Activated CD4-positive, alpha-beta T cell treated with anti-CD3 and anti-CD28 coated beads, Interleukin-2, amount 50 U/mL, for 16 hours (primary cell): ENCODE measurements at regions not wholly inside any gene's neighbourhood (a gene's known extent, or its start where the extent isn't known, plus 50 kb on each side); places are given as distances from the start of the nearest gene placed in this dataset.

Experiments
- DNase-seq: peaks from one replicate; pipeline ENCODE4 v3.0.0-alpha.2; 2020

GRCh38 chr10:58971796-58972491, 204.5 kb upstream of the PHYHIPL start:
- no peak for DNase-seq

- no peak for DNase-seq
These were observed 203.7 kb upstream of the PHYHIPL start for GRCh38 chr10:58972576-58973234.

GRCh38 chr10:58973235-58973595, 203.2 kb upstream of the PHYHIPL start:
- no peak for DNase-seq

GRCh38 chr10:58976254-58976653, 200.2 kb upstream of the PHYHIPL start:
- no peak for DNase-seq

DNA sequence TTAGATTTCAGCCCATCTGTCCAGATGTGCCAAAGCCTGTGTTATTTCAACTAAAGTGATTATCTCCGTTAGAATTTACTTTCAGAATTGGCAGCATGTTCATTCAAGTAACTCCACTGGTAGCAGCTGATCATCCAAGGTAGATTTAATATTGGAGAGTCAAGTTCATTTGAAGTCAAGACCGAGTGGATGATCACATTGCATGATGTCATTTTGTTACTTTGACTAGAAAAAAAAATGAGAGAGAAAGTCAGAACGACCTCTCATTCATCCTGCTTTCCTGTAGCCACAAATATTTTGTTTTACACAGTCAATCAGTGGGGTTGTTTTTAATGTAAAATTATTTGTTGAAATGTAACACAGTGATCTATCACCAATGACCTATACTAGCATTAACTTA, 196.7 kb upstream of the PHYHIPL start:
- no peak for DNase-seq

GRCh38 chr10:58980826-58981415, 195.5 kb upstream of the PHYHIPL start:
- DNase-seq: no peak

DNA sequence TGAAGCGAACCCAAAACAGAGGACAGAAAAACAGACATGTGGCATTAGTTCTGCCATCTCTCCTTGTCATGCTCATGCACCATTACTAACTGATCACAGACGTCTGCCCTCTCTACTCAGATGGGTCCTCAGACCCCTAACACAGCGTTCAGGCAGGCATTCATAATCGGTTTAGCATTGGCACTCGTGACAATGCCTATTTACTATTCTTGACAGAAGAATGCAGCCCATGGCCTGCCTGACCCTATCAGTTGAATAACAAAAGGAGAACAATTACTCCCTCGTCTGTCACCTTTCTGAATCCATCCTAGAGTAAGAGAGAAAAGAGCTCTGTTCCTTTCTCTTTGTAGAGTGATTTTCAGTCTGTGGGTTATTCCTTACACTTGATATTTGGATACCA, 194.6 kb upstream of the PHYHIPL start:
- DNase-seq: no peak

GRCh38 chr10:58982470-58983239, 193.8 kb upstream of the PHYHIPL start:
- DNase-seq: no peak

DNA sequence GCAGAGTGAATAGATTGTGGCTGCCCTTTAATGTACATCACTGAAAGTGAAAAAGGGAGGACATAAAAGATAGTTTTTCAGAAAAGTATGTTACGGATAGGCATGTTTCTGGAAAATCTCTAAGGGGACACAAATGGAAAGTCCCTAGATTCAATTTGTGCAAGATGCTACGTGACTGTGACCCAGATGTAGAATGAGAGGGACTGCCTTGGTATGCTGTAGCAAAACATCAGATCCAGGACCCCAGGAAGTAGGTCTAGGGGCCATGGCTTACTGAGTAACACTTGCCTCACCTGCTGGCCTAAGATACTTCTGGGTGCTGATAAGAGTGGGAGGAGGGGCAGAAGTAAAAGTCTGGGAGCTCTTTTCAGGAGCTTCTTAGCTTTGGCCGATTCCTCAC, 191.2 kb upstream of the PHYHIPL start:
- no peak for DNase-seq

- no peak for DNase-seq
These were observed 186.9 kb upstream of the PHYHIPL start for GRCh38 chr10:58989486-58990039.

DNA sequence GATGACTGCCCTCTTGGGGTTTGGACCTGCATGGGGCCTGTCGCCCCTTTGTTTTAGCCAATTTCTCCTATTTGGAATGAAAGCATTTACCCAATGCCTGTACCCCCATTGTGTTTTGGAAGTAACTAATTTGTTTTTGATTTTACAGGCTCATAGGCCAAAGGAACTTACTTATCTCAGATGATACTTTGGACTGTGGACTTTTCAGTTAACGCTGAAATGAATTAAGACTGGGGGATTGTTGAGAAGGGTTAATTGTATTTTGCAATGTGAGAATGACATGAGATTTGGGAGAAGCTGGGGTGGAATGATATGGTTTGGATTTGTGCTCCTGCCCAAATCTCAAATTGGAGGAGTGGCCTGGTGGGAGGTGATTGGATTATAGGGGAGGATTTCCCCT, 185.8 kb upstream of the PHYHIPL start:
- DNase-seq: no peak

GRCh38 chr10:58991856-58992255, 184.6 kb upstream of the PHYHIPL start:
- no peak for DNase-seq

- no peak for DNase-seq
These were observed 183.5 kb upstream of the PHYHIPL start for GRCh38 chr10:58992830-58993460.

- no peak for DNase-seq
These were observed 182.8 kb upstream of the PHYHIPL start for GRCh38 chr10:58993480-58994221.

DNA sequence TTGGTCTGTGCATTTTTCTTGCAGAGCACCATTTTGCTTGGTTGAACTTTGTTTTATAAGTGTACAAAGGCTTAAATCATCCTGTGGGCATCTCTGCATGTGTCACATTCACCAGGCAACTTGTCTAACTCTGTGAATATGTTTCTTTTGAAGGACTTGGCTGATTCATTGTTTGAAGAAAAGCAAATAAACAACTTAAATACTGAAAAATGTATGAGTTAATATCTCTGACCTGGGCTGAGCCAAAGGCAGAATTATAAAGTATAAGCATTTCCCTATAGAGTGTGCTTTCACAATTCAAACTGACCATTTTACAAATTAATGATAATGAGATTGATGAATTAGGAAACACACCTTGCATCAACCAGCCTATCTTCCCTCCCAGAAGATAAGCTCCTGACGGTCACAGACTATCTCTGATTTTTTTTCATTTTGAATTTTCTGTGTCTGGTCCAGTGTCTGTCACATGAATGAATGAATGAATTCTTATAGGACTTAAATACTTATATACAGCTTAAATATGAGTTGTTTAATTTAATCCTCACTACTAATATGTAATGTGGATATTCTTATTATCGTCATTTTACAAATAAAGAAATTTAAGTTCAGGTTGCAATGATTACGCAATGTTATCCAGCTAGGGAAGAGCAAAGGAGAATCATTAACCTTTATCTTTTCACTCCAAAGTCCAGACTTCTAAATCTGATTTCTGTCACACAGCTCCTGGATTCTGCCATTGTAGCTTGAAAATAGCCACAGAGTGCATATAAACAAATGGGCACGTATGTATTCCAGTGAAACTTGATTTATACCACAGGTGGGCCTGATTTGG, 182.0 kb upstream of the PHYHIPL start:
- DNase-seq: no peak

GRCh38 chr10:58995058-58995596, 181.3 kb upstream of the PHYHIPL start:
- DNase-seq: no peak

- DNase-seq: no peak
These were observed 180.4 kb upstream of the PHYHIPL start for GRCh38 chr10:58996063-58996462.

DNA sequence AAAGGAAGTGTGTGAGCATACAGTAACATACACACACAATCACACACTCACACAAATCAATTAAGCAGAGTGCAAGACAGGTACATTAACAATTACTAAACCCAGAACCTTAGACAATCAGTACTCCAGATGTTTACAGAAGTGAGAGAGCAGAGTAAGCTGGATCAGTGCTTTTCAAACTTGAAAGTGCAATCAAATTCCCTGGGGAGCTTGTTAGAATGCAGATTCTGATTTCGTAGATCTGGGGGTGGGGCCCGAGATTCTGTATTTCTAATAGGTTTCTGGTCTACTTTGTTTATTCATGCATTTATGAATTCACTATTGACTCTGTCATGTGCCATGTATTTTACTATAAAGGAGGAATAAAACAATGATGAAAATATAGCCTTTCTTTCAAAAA, 179.6 kb upstream of the PHYHIPL start:
- no peak for DNase-seq

- DNase-seq: no peak
These were observed 177.3 kb upstream of the PHYHIPL start for GRCh38 chr10:58998924-58999713.
